ENCODE measurements at regions not wholly inside any gene's neighbourhood (a gene's known extent, or its start where the extent isn't known, plus 50 kb on each side); places are given as distances from the start of the nearest gene placed in this dataset.

DNA sequence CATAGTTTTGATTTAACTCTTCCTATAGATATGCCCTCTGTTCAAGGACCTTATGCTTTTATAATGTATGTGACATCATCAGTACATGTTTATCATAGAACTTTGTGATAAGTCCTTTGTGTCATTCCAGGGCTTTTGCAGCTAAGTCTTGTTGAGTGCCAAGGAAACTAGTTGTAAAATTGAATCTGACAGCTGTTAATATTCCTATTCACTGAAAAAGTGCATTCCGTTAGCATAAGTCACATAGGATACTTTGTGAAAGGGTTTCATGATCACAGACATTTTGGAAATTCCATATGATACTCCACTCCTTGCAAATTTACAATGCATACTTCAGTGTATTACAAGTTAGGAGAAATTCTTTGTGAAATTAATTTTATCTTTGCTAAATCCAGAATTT is 503.4 kb downstream of the CCDC85A start:
- Histone ChIP-seq H2AK5ac (ENCODE audit: low read depth, low read length) (no peak overlapping the region), H3K79me2 (ENCODE audit: control insufficient read depth in 1 of 2, insufficient read depth in 2 of 2, low read length in 2 of 2) (no peaks in the 10 kb centered on the region), H3K36me3 (ENCODE audit: control insufficient read depth in 2 of 4, insufficient read depth in 4 of 4, low read length in 3 of 4) (no peaks in the 10 kb centered on the region), H3K14ac (ENCODE audit: insufficient read length) (no peak overlapping the region), H3K4me1 (replicated peaks in 1 of 4; ENCODE audit: control insufficient read depth in 3 of 4, insufficient read depth in 4 of 4, low read length in 3 of 4) (no peaks in the 10 kb centered on the region), H3K23ac (ENCODE audit: insufficient read length) (no peak overlapping the region), H3K23me2 (ENCODE audit: low read depth, low read length) (no peaks in the 10 kb centered on the region), H3K56ac (replicated peaks; ENCODE audit: insufficient read length, low read depth, low read length) (no peak overlapping the region), H3K27ac (ENCODE audit: low read depth, low read length) (no peak overlapping the region), H4K91ac (replicated peaks; ENCODE audit: insufficient read length, low read length) (no peak overlapping the region), H2BK120ac (replicated peaks; ENCODE audit: low read depth, low read length) (no peak overlapping the region), H3K4me2 (ENCODE audit: insufficient read depth in 1 of 2, low read depth in 2 of 2, low read length in 2 of 2) (no peak overlapping the region), H2BK15ac (ENCODE audit: low read length) (no peak overlapping the region), H3K4ac (replicated peaks; ENCODE audit: insufficient read length, low read depth, low read length) (no peak overlapping the region), H3K79me1 (ENCODE audit: low read depth, low read length) (no peaks in the 10 kb centered on the region), H4K5ac (ENCODE audit: insufficient read length, low read depth, low read length) (no peak overlapping the region), H3K18ac (ENCODE audit: extremely low read depth, low read length) (no peak overlapping the region), H3K27me3 (replicated peaks in 1 of 4; ENCODE audit: control insufficient read depth in 3 of 4, extremely low read depth in 1 of 4, insufficient read depth in 3 of 4, low read length in 3 of 4) (no peaks in the 10 kb centered on the region), H2BK20ac (ENCODE audit: low read length) (no peak overlapping the region), H4K8ac (ENCODE audit: extremely low read depth, insufficient read depth, low read length) (no peak overlapping the region), H2BK5ac (ENCODE audit: low read depth, low read length) (no peak overlapping the region), H4K20me1 (replicated peaks in 1 of 2; ENCODE audit: control insufficient read depth in 1 of 2, insufficient read depth in 2 of 2, low read length in 2 of 2) (no peaks in the 10 kb centered on the region), H2BK12ac (ENCODE audit: low read depth, low read length) (no peak overlapping the region), H3K9ac (replicated peaks in 1 of 4; ENCODE audit: extremely low read depth in 1 of 4, low read depth in 3 of 4, low read length in 3 of 4) (no peak overlapping the region), H3K4me3 (ENCODE audit: extremely low read depth in 1 of 4, insufficient read depth in 2 of 4, low read depth in 3 of 4, low read length in 4 of 4) (no peak overlapping the region), H3K9me3 (ENCODE audit: insufficient read depth in 2 of 2, low read depth in 1 of 2, low read length in 1 of 2) (no peaks in the 10 kb centered on the region), H2AFZ (ENCODE audit: low read length) (no peak overlapping the region)
- no peak for DNase-seq (ENCODE audit: low read depth in 1 of 2, low spot score in 2 of 2)
- POLR2A ChIA-PET (ENCODE audit: partially characterized antibody): no interaction called here
- CTCF ChIA-PET (ENCODE audit: partially characterized antibody): no interaction called here
- TF ChIP-seq SRF (IDR thresholded peaks at IDR 0.05; ENCODE audit: low read depth, low read length): no peak
- TF ChIP-seq, protein P1, sequence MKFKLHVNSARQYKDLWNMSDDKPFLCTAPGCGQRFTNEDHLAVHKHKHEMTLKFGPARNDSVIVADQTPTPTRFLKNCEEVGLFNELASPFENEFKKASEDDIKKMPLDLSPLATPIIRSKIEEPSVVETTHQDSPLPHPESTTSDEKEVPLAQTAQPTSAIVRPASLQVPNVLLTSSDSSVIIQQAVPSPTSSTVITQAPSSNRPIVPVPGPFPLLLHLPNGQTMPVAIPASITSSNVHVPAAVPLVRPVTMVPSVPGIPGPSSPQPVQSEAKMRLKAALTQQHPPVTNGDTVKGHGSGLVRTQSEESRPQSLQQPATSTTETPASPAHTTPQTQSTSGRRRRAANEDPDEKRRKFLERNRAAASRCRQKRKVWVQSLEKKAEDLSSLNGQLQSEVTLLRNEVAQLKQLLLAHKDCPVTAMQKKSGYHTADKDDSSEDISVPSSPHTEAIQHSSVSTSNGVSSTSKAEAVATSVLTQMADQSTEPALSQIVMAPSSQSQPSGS (IDR thresholded peaks at IDR 0.05; ENCODE audit: low read length): no peak
- TF ChIP-seq, protein P2, sequence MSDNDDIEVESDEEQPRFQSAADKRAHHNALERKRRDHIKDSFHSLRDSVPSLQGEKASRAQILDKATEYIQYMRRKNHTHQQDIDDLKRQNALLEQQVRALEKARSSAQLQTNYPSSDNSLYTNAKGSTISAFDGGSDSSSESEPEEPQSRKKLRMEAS (IDR thresholded peaks at IDR 0.05): no peak
- no peak for TF ChIP-seq SIN3A (conservative IDR thresholded peaks at IDR 0.05 in 1 of 2, IDR thresholded peaks at IDR 0.05 in 1 of 2; ENCODE audit: low read depth in 1 of 2, low read length in 2 of 2)
- TF ChIP-seq CHD2 (IDR thresholded peaks at IDR 0.05; ENCODE audit: low read length): no peak
- no peak for TF ChIP-seq TEAD4 (IDR thresholded peaks at IDR 0.05; ENCODE audit: low read depth, low read length)
- TF ChIP-seq SP2 (IDR thresholded peaks at IDR 0.05; ENCODE audit: low read length): no peak
- no peak for TF ChIP-seq BRCA1 (IDR thresholded peaks at IDR 0.05; ENCODE audit: low read depth, low read length)
- no peak for TF ChIP-seq SIX5 (IDR thresholded peaks at IDR 0.05; ENCODE audit: low read depth, low read length)
- TF ChIP-seq EP300 (IDR thresholded peaks at IDR 0.05; ENCODE audit: borderline replicate concordance in 1 of 2, low read depth in 2 of 2, low read length in 2 of 2): no peak
- no peak for TF ChIP-seq BACH1 (IDR thresholded peaks at IDR 0.05; ENCODE audit: low read length)
- TF ChIP-seq NANOG (IDR thresholded peaks at IDR 0.05; ENCODE audit: insufficient read depth, low read depth, low read length, poor library complexity, severe bottlenecking): no peak
- TF ChIP-seq TCF12 (IDR thresholded peaks at IDR 0.05; ENCODE audit: low read depth, low read length): no peak
- no peak for FAIRE-seq
- WGBS, 2 experiments (ENCODE audit: extremely low coverage in 1 of 2, insufficient coverage in 1 of 2, insufficient read length in 1 of 2, insufficient replicate concordance in 2 of 2, low coverage in 1 of 2, low lambda C conversion rate in 2 of 2, missing lambda C conversion rate in 1 of 2): 92% methylated on average over 1 of the region's 1 CpG; no CpG with 5 or more reads in 1 of the 2 experiments

All from H1 (cell line).